ENCODE measurements at regions not wholly inside any gene's neighbourhood (a gene's known extent, or its start where the extent isn't known, plus 50 kb on each side); places are given as distances from the start of the nearest gene placed in this dataset.

DNA sequence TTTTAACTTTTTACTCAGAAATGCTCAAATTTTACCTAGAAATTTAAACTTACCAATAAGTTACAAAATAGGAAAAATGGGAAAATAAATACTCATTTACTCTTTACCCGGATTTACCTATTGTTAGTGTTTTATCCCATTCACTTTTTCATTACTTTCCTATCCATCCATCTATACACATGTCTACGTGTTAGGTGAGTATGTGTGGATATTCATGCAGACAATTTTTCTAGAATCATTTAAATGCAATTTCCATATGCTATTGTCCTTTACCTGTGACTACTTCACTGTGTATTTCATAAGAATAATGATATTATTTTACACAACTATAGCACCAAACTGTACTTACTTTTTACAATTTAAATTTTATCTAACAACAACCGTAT is 896.6 kb upstream of the INTU start:
- intact Hi-C loops (cut with DNase I) = no loop called here
- H3K27ac ChIP-seq = no peak overlapping the region
- no peaks in the 10 kb centered on the region for H3K36me3 ChIP-seq
- H3K27me3 ChIP-seq = no peaks in the 10 kb centered on the region
- H3K4me3 ChIP-seq = no peak overlapping the region
- 93 to 97% (median 93%) methylated on average over 3 of the region's 3 CpGs for WGBS, 3 donors
- no peaks in the 10 kb centered on the region for H3K9me3 ChIP-seq
- TF ChIP-seq, protein P1, sequence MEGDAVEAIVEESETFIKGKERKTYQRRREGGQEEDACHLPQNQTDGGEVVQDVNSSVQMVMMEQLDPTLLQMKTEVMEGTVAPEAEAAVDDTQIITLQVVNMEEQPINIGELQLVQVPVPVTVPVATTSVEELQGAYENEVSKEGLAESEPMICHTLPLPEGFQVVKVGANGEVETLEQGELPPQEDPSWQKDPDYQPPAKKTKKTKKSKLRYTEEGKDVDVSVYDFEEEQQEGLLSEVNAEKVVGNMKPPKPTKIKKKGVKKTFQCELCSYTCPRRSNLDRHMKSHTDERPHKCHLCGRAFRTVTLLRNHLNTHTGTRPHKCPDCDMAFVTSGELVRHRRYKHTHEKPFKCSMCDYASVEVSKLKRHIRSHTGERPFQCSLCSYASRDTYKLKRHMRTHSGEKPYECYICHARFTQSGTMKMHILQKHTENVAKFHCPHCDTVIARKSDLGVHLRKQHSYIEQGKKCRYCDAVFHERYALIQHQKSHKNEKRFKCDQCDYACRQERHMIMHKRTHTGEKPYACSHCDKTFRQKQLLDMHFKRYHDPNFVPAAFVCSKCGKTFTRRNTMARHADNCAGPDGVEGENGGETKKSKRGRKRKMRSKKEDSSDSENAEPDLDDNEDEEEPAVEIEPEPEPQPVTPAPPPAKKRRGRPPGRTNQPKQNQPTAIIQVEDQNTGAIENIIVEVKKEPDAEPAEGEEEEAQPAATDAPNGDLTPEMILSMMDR (IDR thresholded peaks at IDR 0.05) = no peak
- no peak for TF ChIP-seq EP300 (IDR thresholded peaks at IDR 0.05)
- no peak for TF ChIP-seq POLR2A (IDR thresholded peaks at IDR 0.05)
- no peaks in the 10 kb centered on the region for H3K4me1 ChIP-seq (ENCODE audit: insufficient read depth)
- DNase-seq = no peak

DNA sequence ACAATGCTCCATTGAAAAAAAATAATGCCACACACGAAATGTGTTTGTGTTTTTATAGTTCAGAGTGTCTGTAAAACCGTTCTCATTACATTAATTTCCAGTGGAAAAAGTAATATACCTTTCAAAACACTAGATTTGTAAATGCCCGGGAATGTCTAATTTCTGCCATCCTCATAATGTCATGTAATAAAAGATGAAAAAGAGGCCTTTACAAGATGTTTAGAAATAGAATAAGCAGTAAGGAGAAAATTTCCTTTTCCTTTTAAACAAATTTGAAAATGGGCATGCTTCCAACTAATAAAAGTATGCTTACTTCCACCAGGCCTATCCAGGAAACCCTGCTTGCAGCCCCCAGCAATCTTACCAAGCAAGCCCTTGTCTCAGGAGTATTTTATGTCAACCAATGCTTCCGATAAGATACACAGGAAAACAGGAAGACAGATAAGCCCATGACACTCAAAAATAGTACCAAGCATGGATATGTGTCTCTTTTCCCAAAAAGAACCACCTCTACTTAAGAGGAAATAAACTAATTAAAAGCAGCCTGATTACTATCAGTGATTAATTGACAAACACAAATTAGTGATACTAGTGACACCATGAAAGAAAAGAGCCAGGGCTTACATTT is 894.7 kb upstream of the INTU start:
- intact Hi-C loops (cut with DNase I) = no loop called here
- 64 to 77% (median 70%) methylated on average over 4 of the region's 4 CpGs for WGBS, 3 donors
- H3K4me1 ChIP-seq (ENCODE audit: insufficient read depth) = no peaks in the 10 kb centered on the region
- no peaks in the 10 kb centered on the region for H3K27me3 ChIP-seq
- TF ChIP-seq, protein P1 (IDR thresholded peaks at IDR 0.05) = no peak
- TF ChIP-seq EP300 (IDR thresholded peaks at IDR 0.05) (no peak), POLR2A (IDR thresholded peaks at IDR 0.05) (no peak)
- no peak overlapping the region for H3K27ac ChIP-seq
- DNase-seq = no peak
- no peak overlapping the region for H3K4me3 ChIP-seq
- no peaks in the 10 kb centered on the region for H3K9me3 ChIP-seq
- H3K36me3 ChIP-seq = no peaks in the 10 kb centered on the region

DNA sequence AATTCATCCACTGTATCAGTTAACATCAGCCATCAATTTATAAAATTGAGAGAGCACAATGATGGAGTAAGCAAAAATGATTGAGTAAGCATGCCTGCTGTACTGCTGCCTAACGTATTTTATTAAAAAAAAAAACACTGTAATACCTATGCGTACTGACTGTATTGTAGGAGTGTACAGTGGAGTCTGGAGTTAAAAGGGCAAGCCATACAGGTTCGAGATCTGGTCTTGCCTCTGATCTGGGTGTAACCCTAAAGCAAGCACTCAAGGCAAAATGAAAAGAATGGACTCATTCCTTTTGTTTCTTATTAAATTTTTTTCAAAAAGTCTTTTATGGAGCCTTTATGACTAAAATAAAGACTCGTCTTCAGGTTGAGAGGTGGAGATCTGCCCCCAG is 894.2 kb upstream of the INTU start:
- Histone ChIP-seq H3K4me1 (ENCODE audit: insufficient read depth) (no peaks in the 10 kb centered on the region), H3K4me3 (no peak overlapping the region), H3K9me3 (no peaks in the 10 kb centered on the region), H3K36me3 (no peaks in the 10 kb centered on the region), H3K27ac (no peak overlapping the region), H3K27me3 (no peaks in the 10 kb centered on the region)
- no peak for DNase-seq
- intact Hi-C loops (cut with DNase I) = no loop called here
- TF ChIP-seq POLR2A (IDR thresholded peaks at IDR 0.05) = no peak
- TF ChIP-seq EP300 (IDR thresholded peaks at IDR 0.05) = no peak
- WGBS, 3 donors = 91 to 93% (median 93%) methylated on average over 4 of the region's 4 CpGs

DNA sequence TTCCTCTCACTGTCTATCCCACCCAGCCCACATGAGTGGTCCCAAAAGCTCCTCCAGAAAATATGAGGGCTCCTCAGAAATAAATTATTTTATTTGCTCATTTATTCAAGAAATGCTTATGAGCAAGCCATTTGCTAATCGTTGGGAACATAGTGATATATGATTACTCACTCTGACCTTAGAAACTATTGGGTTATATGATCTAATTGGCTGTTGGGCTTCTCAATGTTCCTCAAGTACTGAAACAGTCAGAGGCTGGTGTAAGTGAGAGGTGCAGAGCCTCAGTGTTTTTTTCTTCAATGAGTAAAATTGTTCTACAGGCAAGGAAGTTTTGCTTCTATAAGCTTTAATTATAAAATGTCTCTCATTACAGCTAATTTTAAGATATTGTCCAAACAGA is 893.8 kb upstream of the INTU start:
- Histone ChIP-seq H3K4me3 (no peak overlapping the region), H3K27ac (no peak overlapping the region), H3K9me3 (no peaks in the 10 kb centered on the region), H3K36me3 (no peaks in the 10 kb centered on the region), H3K27me3 (no peaks in the 10 kb centered on the region), H3K4me1 (ENCODE audit: insufficient read depth) (no peaks in the 10 kb centered on the region)
- intact Hi-C loops (cut with DNase I) = no loop called here
- WGBS, 3 donors = 22 to 51% (median 29%) methylated on average over 1 of the region's 1 CpG
- no peak for DNase-seq
- TF ChIP-seq POLR2A (IDR thresholded peaks at IDR 0.05) (no peak), EP300 (IDR thresholded peaks at IDR 0.05) (no peak)
- TF ChIP-seq, protein P1 (IDR thresholded peaks at IDR 0.05) = no peak

DNA sequence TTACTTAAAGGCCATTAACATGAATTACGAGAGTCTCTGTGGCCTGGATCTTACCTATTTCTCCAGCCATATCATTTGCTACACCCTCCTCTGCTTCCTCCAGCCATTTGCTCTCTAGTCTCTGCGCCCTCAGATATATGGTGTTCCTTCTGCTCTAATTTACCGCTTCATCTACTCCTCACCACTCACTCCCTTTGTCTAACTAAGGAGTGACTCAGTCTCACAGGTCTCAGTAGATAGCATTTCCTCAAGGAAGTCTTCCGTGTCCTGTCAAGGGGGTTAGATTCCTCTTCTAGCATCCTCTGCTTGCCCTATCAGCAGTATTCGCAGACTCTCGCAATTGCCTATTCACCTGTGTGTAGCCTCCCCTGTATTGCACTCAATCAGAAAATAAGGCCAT is 892.1 kb upstream of the INTU start:
- DNase-seq = no peak
- Histone ChIP-seq H3K27ac (no peak overlapping the region), H3K4me3 (no peak overlapping the region), H3K4me1 (ENCODE audit: insufficient read depth) (no peaks in the 10 kb centered on the region), H3K36me3 (no peaks in the 10 kb centered on the region), H3K27me3 (no peaks in the 10 kb centered on the region), H3K9me3 (no peaks in the 10 kb centered on the region)
- 97 to 98% (median 97%) methylated on average over 6 of the region's 6 CpGs for WGBS, 3 donors
- TF ChIP-seq EP300 (IDR thresholded peaks at IDR 0.05) (no peak), POLR2A (IDR thresholded peaks at IDR 0.05) (no peak)
- TF ChIP-seq, protein P1 (IDR thresholded peaks at IDR 0.05) = no peak
- intact Hi-C loops (cut with DNase I) = no loop called here
